Keratinocyte (primary cell): ENCODE measurements at regions not wholly inside any gene's neighbourhood (a gene's known extent, or its start where the extent isn't known, plus 50 kb on each side); places are given as distances from the start of the nearest gene placed in this dataset.

Source experiments
- EZH2 ChIP-seq: IDR thresholded peaks from one replicate; pipeline ENCODE4 v1.6.1; 2012; ENCODE audit warnings: inconsistent platforms, mild to moderate bottlenecking, low read length, moderate library complexity
- TF ChIP-seq, protein P1 (sequence below), 3 experiments: IDR thresholded peaks in 1 of 3; conservative IDR thresholded peaks in 1 of 3; optimal IDR thresholded peaks in 1 of 3; 2 replicates in 2 of 3; 3 replicates in 1 of 3; pipeline versions ENCODE3 to v1.5.1; 2011; ENCODE audit warnings: low read length in 3 of 3, mild to moderate bottlenecking in 3 of 3, moderate library complexity in 2 of 3, control low read depth in 1 of 3, inconsistent platforms in 1 of 3; ENCODE audit not compliant: insufficient read depth in 2 of 3; ENCODE audit errors: extremely low read depth in 1 of 3

GRCh38 chr20:25848222-25848621 is 151.6 kb upstream of the ZNF337 start:
- TF ChIP-seq, protein P1, sequence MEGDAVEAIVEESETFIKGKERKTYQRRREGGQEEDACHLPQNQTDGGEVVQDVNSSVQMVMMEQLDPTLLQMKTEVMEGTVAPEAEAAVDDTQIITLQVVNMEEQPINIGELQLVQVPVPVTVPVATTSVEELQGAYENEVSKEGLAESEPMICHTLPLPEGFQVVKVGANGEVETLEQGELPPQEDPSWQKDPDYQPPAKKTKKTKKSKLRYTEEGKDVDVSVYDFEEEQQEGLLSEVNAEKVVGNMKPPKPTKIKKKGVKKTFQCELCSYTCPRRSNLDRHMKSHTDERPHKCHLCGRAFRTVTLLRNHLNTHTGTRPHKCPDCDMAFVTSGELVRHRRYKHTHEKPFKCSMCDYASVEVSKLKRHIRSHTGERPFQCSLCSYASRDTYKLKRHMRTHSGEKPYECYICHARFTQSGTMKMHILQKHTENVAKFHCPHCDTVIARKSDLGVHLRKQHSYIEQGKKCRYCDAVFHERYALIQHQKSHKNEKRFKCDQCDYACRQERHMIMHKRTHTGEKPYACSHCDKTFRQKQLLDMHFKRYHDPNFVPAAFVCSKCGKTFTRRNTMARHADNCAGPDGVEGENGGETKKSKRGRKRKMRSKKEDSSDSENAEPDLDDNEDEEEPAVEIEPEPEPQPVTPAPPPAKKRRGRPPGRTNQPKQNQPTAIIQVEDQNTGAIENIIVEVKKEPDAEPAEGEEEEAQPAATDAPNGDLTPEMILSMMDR (optimal IDR thresholded peaks at IDR 0.05 in 1 of 3, IDR thresholded peaks at IDR 0.05 in 1 of 3, conservative IDR thresholded peaks at IDR 0.05 in 1 of 3; ENCODE audit: extremely low read depth in 1 of 3, insufficient read depth in 2 of 3, low read length in 3 of 3): no peak
- no peak for TF ChIP-seq EZH2
